Thoracic aorta (tissue), 2 donors: ENCODE measurements at regions not wholly inside any gene's neighbourhood (a gene's known extent, or its start where the extent isn't known, plus 50 kb on each side); places are given as distances from the start of the nearest gene placed in this dataset.

Experiments
- ATAC-seq: fragments of 150-250 bp; one replicate; pipeline ENCODE4 v1.8.0; 2017; ENCODE audit warnings: low read depth; ENCODE audit not compliant: insufficient number of reproducible peaks, low FRiP score
- DNase-seq: peaks from one replicate; pipeline ENCODE4 v3.0.0-alpha.2; 2020; ENCODE audit warnings: low spot score
- H3K27ac ChIP-seq, 2 donors: fragments of 200-600 bp; sonication (generic); 1 replicate in 1 of 2; 2 replicates in 1 of 2; pipeline ENCODE4 v1.5.1; 2016; ENCODE audit warnings: mild to moderate bottlenecking in 2 of 2, moderate library complexity in 2 of 2
- H3K27me3 ChIP-seq: fragments of 200-600 bp; sonication (generic); replicated peaks from 2 replicates; pipeline ENCODE4 v1.6.0; 2016; ENCODE audit warnings: mild to moderate bottlenecking; ENCODE audit not compliant: insufficient read depth
- H3K36me3 ChIP-seq: fragments of 200-600 bp; sonication (generic); one replicate; pipeline ENCODE4 v1.5.1; 2016
- H3K4me1 ChIP-seq, 2 donors: fragments of 200-600 bp; sonication (generic); 1 replicate in 1 of 2; 2 replicates in 1 of 2; pipeline versions ENCODE4 v1.5.1 to v1.6.0; 2016; ENCODE audit warnings: low read depth in 2 of 2, mild to moderate bottlenecking in 1 of 2; ENCODE audit not compliant: control insufficient read depth in 1 of 2
- H3K4me3 ChIP-seq: fragments of 200-600 bp; sonication (generic); 2 replicates; pipeline ENCODE4 v1.5.1; 2016; ENCODE audit warnings: mild to moderate bottlenecking
- H3K9me3 ChIP-seq: fragments of 200-600 bp; sonication (generic); 2 replicates; pipeline ENCODE4 v1.5.1; 2016
- TF ChIP-seq, protein P1 (sequence below): fragments of 200-600 bp; sonication (generic); IDR thresholded peaks from one replicate; pipeline ENCODE4 v1.5.1; 2019; ENCODE audit warnings: antibody characterized with exemption

- DNase-seq (no peak), ATAC-seq (no peak)
- H3K27ac ChIP-seq, result no peak overlapping the region
- no peaks in the 10 kb centered on the region for H3K4me1 ChIP-seq
- H3K27me3 ChIP-seq, result no peaks in the 10 kb centered on the region
- TF ChIP-seq, protein P1, sequence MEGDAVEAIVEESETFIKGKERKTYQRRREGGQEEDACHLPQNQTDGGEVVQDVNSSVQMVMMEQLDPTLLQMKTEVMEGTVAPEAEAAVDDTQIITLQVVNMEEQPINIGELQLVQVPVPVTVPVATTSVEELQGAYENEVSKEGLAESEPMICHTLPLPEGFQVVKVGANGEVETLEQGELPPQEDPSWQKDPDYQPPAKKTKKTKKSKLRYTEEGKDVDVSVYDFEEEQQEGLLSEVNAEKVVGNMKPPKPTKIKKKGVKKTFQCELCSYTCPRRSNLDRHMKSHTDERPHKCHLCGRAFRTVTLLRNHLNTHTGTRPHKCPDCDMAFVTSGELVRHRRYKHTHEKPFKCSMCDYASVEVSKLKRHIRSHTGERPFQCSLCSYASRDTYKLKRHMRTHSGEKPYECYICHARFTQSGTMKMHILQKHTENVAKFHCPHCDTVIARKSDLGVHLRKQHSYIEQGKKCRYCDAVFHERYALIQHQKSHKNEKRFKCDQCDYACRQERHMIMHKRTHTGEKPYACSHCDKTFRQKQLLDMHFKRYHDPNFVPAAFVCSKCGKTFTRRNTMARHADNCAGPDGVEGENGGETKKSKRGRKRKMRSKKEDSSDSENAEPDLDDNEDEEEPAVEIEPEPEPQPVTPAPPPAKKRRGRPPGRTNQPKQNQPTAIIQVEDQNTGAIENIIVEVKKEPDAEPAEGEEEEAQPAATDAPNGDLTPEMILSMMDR, result no peak
- H3K9me3 ChIP-seq, result no peaks in the 10 kb centered on the region
- H3K4me3 ChIP-seq, result no peak overlapping the region
- no peaks in the 10 kb centered on the region for H3K36me3 ChIP-seq
Measured at GRCh38 chr14:61876362-61877034, 114.3 kb downstream of the SNAPC1 start.

DNA sequence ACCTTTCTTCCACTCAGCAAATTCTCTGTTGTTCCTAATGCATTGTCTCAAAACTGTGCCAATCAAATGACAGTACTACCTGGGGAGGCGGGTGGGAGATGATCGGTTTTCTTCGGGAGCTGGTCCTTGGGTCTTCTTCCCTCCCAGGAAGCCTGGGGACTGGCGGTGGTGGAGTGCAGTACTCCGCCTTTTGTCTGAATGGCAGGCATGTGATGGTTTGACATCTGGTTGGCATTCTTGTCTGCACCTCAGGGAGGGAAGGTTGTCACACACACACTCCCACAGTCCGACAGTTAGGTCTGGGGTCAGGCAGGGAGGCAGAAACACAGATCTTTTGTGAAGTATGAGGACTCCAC, 114.8 kb downstream of the SNAPC1 start:
- no peaks in the 10 kb centered on the region for H3K9me3 ChIP-seq
- no peak overlapping the region for H3K27ac ChIP-seq
- no peaks in the 10 kb centered on the region for H3K4me1 ChIP-seq
- H3K27me3 ChIP-seq, result no peaks in the 10 kb centered on the region
- TF ChIP-seq, protein P1, result no peak
- no peak for ATAC-seq
- H3K4me3 ChIP-seq, result no peak overlapping the region
- H3K36me3 ChIP-seq, result no peaks in the 10 kb centered on the region
- DNase-seq, result no peak

GRCh38 chr14:61877768-61878167, 115.5 kb downstream of the SNAPC1 start:
- DNase-seq, result no peak
- Histone ChIP-seq H3K27me3 (no peaks in the 10 kb centered on the region), H3K4me1 (no peaks in the 10 kb centered on the region), H3K27ac (no peak overlapping the region), H3K4me3 (no peak overlapping the region), H3K36me3 (no peaks in the 10 kb centered on the region), H3K9me3 (no peaks in the 10 kb centered on the region)
- no peak for ATAC-seq
- TF ChIP-seq, protein P1, result no peak

GRCh38 chr14:61878931-61879330, 116.7 kb downstream of the SNAPC1 start:
- no peaks in the 10 kb centered on the region for H3K27me3 ChIP-seq
- ATAC-seq (no peak), DNase-seq (no peak)
- no peaks in the 10 kb centered on the region for H3K36me3 ChIP-seq
- H3K4me3 ChIP-seq, result no peak overlapping the region
- TF ChIP-seq, protein P1, result no peak
- H3K4me1 ChIP-seq, result no peaks in the 10 kb centered on the region
- no peaks in the 10 kb centered on the region for H3K9me3 ChIP-seq
- H3K27ac ChIP-seq, result no peak overlapping the region

DNA sequence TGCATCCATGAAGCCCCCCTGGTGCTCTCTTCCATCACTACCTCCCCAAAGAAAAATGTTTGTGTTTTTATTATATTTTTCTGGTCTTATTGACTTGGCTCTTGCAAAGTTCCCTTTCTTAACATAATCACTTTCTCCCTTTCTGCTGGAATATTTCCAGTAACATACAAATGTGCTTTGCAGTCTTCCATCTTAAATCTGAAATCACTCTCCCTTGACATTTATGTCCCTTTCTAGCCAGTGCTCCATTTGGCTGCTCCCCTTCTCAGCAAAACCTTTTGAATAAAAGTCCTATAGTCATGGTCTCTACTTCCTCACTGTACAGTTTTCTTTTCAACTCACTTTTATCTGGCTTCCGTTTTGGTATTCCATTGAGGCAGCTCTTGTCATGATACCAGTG, 118.8 kb downstream of the SNAPC1 start:
- H3K27me3 ChIP-seq, result no peaks in the 10 kb centered on the region
- H3K27ac ChIP-seq, result no peak overlapping the region
- DNase-seq (no peak), ATAC-seq (no peak)
- no peaks in the 10 kb centered on the region for H3K4me1 ChIP-seq
- TF ChIP-seq, protein P1, result no peak
- H3K9me3 ChIP-seq, result no peaks in the 10 kb centered on the region
- no peaks in the 10 kb centered on the region for H3K36me3 ChIP-seq
- H3K4me3 ChIP-seq, result no peak overlapping the region
